Fibroblast of lung (primary cell): ENCODE measurements at regions not wholly inside any gene's neighbourhood (a gene's known extent, or its start where the extent isn't known, plus 50 kb on each side); places are given as distances from the start of the nearest gene placed in this dataset.

Source experiments
- DNase-seq, 2 donors: peaks; one replicate each; pipeline versions ENCODE4 v3.0.0 to v3.0.0-alpha.2; 2010; ENCODE audit warnings: low read depth in 2 of 2
- H2AFZ ChIP-seq: 2 replicates; pipeline ENCODE4 v1.5.1; 2012; ENCODE audit warnings: low read length, control low read depth, inconsistent platforms
- H3K27ac ChIP-seq: 2 replicates; pipeline ENCODE4 v1.5.1; 2011; ENCODE audit warnings: low read length, control low read depth; ENCODE audit not compliant: insufficient read depth
- H3K27me3 ChIP-seq: 2 replicates; pipeline ENCODE4 v1.5.1; 2011; ENCODE audit warnings: mild to moderate bottlenecking, low read length; ENCODE audit not compliant: control insufficient read depth, insufficient read depth
- H3K36me3 ChIP-seq: 2 replicates; pipeline ENCODE4 v1.5.1; 2011; ENCODE audit warnings: low read length; ENCODE audit not compliant: control insufficient read depth, insufficient read depth
- H3K4me1 ChIP-seq: 2 replicates; pipeline ENCODE4 v1.5.1; 2011; ENCODE audit warnings: low read length; ENCODE audit not compliant: control insufficient read depth, insufficient read depth; ENCODE audit errors: extremely low read depth
- H3K4me2 ChIP-seq: 2 replicates; pipeline ENCODE4 v1.5.1; 2011; ENCODE audit warnings: low read length, control low read depth; ENCODE audit not compliant: insufficient read depth; ENCODE audit errors: extremely low read depth
- H3K4me3 ChIP-seq, 4 experiments: fragments of 200-600 bp in 1 of 4; sonication (generic) in 1 of 4; replicated peaks in 1 of 4; 2 replicates each; pipeline ENCODE4 v1.5.1; 2011 to 2016; ENCODE audit warnings: low read length in 4 of 4, low read depth in 3 of 4, mild to moderate bottlenecking in 3 of 4, control low read depth in 2 of 4, inconsistent platforms in 1 of 4, mixed read lengths in 1 of 4; ENCODE audit not compliant: insufficient read depth in 1 of 4; ENCODE audit errors: control extremely low read depth in 1 of 4
- H3K79me2 ChIP-seq: 2 replicates; pipeline ENCODE4 v1.5.1; 2012; ENCODE audit warnings: mild to moderate bottlenecking, low read length, inconsistent platforms; ENCODE audit not compliant: control insufficient read depth, insufficient read depth
- H3K9ac ChIP-seq: 2 replicates; pipeline ENCODE4 v1.5.1; 2011; ENCODE audit warnings: mild to moderate bottlenecking, low read length, control low read depth; ENCODE audit not compliant: insufficient read depth
- H3K9me3 ChIP-seq: 2 replicates; pipeline ENCODE4 v1.5.1; 2012; ENCODE audit warnings: low read depth, low read length; ENCODE audit not compliant: control insufficient read depth, insufficient read depth
- H4K20me1 ChIP-seq: 2 replicates; pipeline ENCODE4 v1.5.1; 2011; ENCODE audit warnings: low read length; ENCODE audit not compliant: control insufficient read depth, insufficient read depth; ENCODE audit errors: extremely low read depth
- EZH2 ChIP-seq: IDR thresholded peaks from 2 replicates; pipeline ENCODE4 v1.5.1; 2012; ENCODE audit warnings: low read length, control low read depth, mild to moderate bottlenecking; ENCODE audit errors: missing control alignments
- TF ChIP-seq, protein P1 (sequence below), 2 donors: IDR thresholded peaks in 1 of 2; conservative IDR thresholded peaks in 1 of 2; 1 replicate in 1 of 2; 2 replicates in 1 of 2; pipeline ENCODE4 v1.5.1; 2011 to 2012; ENCODE audit warnings: low read length in 2 of 2, control low read depth in 1 of 2, inconsistent platforms in 1 of 2, low read depth in 1 of 2, mild to moderate bottlenecking in 1 of 2

DNA sequence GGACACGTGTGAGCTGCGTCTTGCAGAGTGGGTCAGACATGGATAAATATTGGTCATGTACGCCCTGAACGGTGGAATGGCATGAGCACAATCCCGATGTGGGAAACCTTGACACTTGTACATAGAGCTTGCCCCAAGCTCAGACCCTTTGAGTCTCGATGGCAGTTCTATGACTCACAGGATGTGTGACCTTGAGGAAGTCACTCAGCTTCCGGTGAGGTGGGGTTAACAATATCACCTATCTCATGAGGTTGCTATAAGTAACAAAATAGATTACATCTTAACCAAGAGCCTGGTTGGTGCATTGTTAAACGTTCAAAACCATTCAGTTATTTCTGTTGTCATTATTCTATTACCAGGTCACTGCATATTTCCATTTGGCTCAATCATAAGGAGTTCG is 109.1 kb upstream of the TBL1X start:
- H3K79me2 ChIP-seq: no peaks in the 10 kb centered on the region

DNA sequence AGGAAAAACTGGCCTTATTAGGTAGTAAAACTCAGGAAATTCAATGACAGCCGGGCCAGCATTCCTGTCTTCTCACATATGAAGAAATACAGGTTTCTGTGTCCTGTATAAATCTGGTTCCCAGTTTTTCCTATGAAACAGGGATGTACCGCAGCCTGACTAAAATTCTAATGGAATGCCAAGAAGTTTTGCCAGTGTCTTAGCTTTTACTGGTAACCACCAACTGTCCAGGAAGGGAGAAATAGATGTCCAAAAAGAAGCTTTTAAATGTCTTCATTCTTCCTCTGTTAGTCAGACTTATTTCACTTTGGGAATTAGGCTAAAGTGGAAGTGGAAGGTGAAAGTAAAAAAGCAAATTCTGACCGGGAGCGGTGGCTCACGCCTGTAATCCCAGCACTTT is 108.0 kb upstream of the TBL1X start:
- H3K9ac ChIP-seq: no peak overlapping the region
- TF ChIP-seq, protein P1, sequence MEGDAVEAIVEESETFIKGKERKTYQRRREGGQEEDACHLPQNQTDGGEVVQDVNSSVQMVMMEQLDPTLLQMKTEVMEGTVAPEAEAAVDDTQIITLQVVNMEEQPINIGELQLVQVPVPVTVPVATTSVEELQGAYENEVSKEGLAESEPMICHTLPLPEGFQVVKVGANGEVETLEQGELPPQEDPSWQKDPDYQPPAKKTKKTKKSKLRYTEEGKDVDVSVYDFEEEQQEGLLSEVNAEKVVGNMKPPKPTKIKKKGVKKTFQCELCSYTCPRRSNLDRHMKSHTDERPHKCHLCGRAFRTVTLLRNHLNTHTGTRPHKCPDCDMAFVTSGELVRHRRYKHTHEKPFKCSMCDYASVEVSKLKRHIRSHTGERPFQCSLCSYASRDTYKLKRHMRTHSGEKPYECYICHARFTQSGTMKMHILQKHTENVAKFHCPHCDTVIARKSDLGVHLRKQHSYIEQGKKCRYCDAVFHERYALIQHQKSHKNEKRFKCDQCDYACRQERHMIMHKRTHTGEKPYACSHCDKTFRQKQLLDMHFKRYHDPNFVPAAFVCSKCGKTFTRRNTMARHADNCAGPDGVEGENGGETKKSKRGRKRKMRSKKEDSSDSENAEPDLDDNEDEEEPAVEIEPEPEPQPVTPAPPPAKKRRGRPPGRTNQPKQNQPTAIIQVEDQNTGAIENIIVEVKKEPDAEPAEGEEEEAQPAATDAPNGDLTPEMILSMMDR (conservative IDR thresholded peaks at IDR 0.05 in 1 of 2, IDR thresholded peaks at IDR 0.05 in 1 of 2; ENCODE audit: low read depth in 1 of 2, low read length in 2 of 2): no peak
- no peak for TF ChIP-seq EZH2
- peaks cover 2% of the 10 kb centered on the region for H3K4me1 ChIP-seq
- no peaks in the 10 kb centered on the region for H3K36me3 ChIP-seq
- no peak for DNase-seq
- H3K4me2 ChIP-seq: no peak overlapping the region
- H3K27me3 ChIP-seq: no peaks in the 10 kb centered on the region
- no peak overlapping the region for H3K4me3 ChIP-seq
- no peak overlapping the region for H2AFZ ChIP-seq
- H3K79me2 ChIP-seq: no peaks in the 10 kb centered on the region
- no peaks in the 10 kb centered on the region for H4K20me1 ChIP-seq
- H3K27ac ChIP-seq: no peak overlapping the region
- H3K9me3 ChIP-seq: no peaks in the 10 kb centered on the region

More for the DNA sequence above, 109.1 kb upstream of the TBL1X start:
- peaks cover 2% of the 10 kb centered on the region for H3K4me1 ChIP-seq
- no peaks in the 10 kb centered on the region for H3K9me3 ChIP-seq
- H4K20me1 ChIP-seq: no peaks in the 10 kb centered on the region
- H3K36me3 ChIP-seq: no peaks in the 10 kb centered on the region
- H3K4me3 ChIP-seq: no peak overlapping the region
- TF ChIP-seq EZH2: no peak
- TF ChIP-seq, protein P1 (conservative IDR thresholded peaks at IDR 0.05 in 1 of 2, IDR thresholded peaks at IDR 0.05 in 1 of 2; ENCODE audit: low read depth in 1 of 2, low read length in 2 of 2): no peak
- no peak overlapping the region for H2AFZ ChIP-seq
- H3K9ac ChIP-seq: no peak overlapping the region
- H3K4me2 ChIP-seq: no peak overlapping the region
- no peak for DNase-seq
- H3K27me3 ChIP-seq: no peaks in the 10 kb centered on the region
- no peak overlapping the region for H3K27ac ChIP-seq

DNA sequence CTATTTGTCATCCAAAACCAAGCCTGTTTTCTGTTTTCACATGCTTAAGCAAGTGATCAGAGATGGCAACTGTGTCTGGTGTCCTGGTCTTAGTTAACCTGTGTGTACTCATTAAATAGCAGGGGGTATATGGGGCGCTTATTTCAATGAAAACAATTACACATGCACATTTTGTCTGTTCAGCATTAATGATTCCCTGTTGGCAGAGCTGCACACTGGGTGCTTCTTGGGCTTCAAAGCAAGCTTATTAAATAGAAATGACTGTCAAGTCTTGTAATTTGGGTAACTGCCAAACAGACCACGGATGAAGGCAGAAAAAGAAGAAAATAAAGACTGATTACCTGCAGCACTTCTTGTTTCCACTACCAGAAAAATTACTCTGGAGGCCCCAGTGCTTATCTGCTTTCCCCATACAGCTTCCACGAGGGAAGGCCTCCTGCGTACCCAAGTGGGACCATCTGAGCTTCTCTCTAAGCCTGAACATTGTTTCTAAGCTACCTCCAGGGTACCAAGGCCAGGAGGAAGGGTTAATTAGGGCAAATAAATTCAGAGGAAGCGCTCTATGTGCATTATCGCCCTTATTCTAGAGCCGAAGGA is 107.2 kb upstream of the TBL1X start:
- Histone ChIP-seq H3K79me2 (no peaks in the 10 kb centered on the region), H3K4me3 (no peak overlapping the region), H4K20me1 (no peaks in the 10 kb centered on the region), H3K4me1 (peaks cover 1% of the 10 kb centered on the region), H3K36me3 (no peaks in the 10 kb centered on the region), H3K27me3 (no peaks in the 10 kb centered on the region), H3K27ac (no peak overlapping the region), H3K9ac (no peak overlapping the region), H3K4me2 (no peak overlapping the region), H3K9me3 (no peaks in the 10 kb centered on the region), H2AFZ (no peak overlapping the region)
- no peak for DNase-seq
- TF ChIP-seq, protein P1 (conservative IDR thresholded peaks at IDR 0.05 in 1 of 2, IDR thresholded peaks at IDR 0.05 in 1 of 2; ENCODE audit: low read depth in 1 of 2, low read length in 2 of 2): no peak
- no peak for TF ChIP-seq EZH2
